Adrenal gland (tissue), 9 donors: ENCODE measurements at regions not wholly inside any gene's neighbourhood (a gene's known extent, or its start where the extent isn't known, plus 50 kb on each side); places are given as distances from the start of the nearest gene placed in this dataset.

Experiments used
- DNase-seq, 7 donors: peaks; one replicate each; pipeline ENCODE4 v3.0.0-alpha.2; 2019 to 2020
- H3K27ac ChIP-seq, 5 donors: fragments of 200-600 bp; sonication (generic) in 4 of 5; 1 replicate in 3 of 5; 2 replicates in 2 of 5; pipeline versions ENCODE4 v1.5.1 to v1.8.0; 2016 to 2020; ENCODE audit warnings: mild to moderate bottlenecking in 1 of 5
- H3K27me3 ChIP-seq: fragments of 200-600 bp; 2 replicates; pipeline ENCODE4 v1.8.0; 2021
- H3K36me3 ChIP-seq, 2 donors: fragments of 200-600 bp; replicated peaks in 1 of 2; 1 replicate in 1 of 2; 2 replicates in 1 of 2; pipeline versions ENCODE4 v1.5.1 to v1.8.0; 2018 to 2022
- H3K4me1 ChIP-seq, 2 donors: fragments of 200-600 bp; replicated peaks in 1 of 2; 1 replicate in 1 of 2; 2 replicates in 1 of 2; pipeline versions ENCODE4 v1.5.1 to v1.8.0; 2018 to 2021
- H3K4me3 ChIP-seq, 4 donors: fragments of 200-600 bp; sonication (generic) in 3 of 4; one replicate each; pipeline ENCODE4 v1.5.1; 2016 to 2018
- H3K9me3 ChIP-seq, 3 donors: fragments of 200-600 bp; sonication (generic) in 1 of 3; replicated peaks in 1 of 3; 1 replicate in 2 of 3; 2 replicates in 1 of 3; pipeline versions ENCODE4 v1.5.1 to v1.8.0; 2016 to 2021
- CTCF ChIP-seq, 6 experiments: fragments of 450-650 bp in 4 of 6; fragments of 200-600 bp in 2 of 6; sonication (generic) in 1 of 6; IDR thresholded peaks; 1 replicate in 5 of 6; 2 replicates in 1 of 6; pipeline versions ENCODE4 v1.5.1 to v1.8.0; 2016 to 2021; ENCODE audit warnings: antibody characterized with exemption in 6 of 6, mild to moderate bottlenecking in 2 of 6, moderate library complexity in 1 of 6
- POLR2A ChIP-seq, 2 donors: fragments of 450-650 bp; IDR thresholded peaks; one replicate each; pipeline ENCODE4 v1.6.1; 2017; ENCODE audit warnings: antibody characterized with exemption in 2 of 2, mild to moderate bottlenecking in 2 of 2, moderate library complexity in 1 of 2
- WGBS, 4 donors: extraction: QIAGEN DNeasy Blood & Tissue Kit in 2 of 4; methylation state at CpG; one replicate each; pipeline versions ENCODE4 v1.1.5 to v1.1.7; 2013 to 2017; 5-methylcytosine and 5-hydroxymethylcytosine counted together
- intact Hi-C, 2 donors: fragments of 100-400 bp; cut with DNase I; formaldehyde crosslinking; loops; one replicate each; pipeline versions ENCODE4 v1.14.1 to v1.15.0; 2022 to 2023
- donor health status: healthy with polysubstance abuse.
- donor health status: Bipolar disorder and iron deficiency.
- donor health status: DM: yes; HTN: yes; CAD: no.
- donor health status: DM: no; HTN: no; CAD: no.
- donor health status: DM: no; HTN: no; CAD: no.

GRCh38 chr20:46789339-46790028 is 80.0 kb downstream of the SLC2A10 start:
- Histone ChIP-seq H3K27ac (no peak overlapping the region), H3K4me3 (no peak overlapping the region), H3K27me3 (peaks cover 6% of the 10 kb centered on the region), H3K4me1 (no peaks in the 10 kb centered on the region), H3K36me3 (no peaks in the 10 kb centered on the region), H3K9me3 (no peaks in the 10 kb centered on the region)
- intact Hi-C loops: no loop called here
- no peak for TF ChIP-seq POLR2A (IDR thresholded peaks at IDR 0.05)
- no peak for TF ChIP-seq CTCF (IDR thresholded peaks at IDR 0.05)
- WGBS, 4 donors: 76 to 87% (median 82%) methylated on average over 13 of the region's 13 CpGs
- no peak for DNase-seq

GRCh38 chr20:46791722-46792416 is 82.4 kb downstream of the SLC2A10 start:
- no peaks in the 10 kb centered on the region for H3K9me3 ChIP-seq
- no peak overlapping the region for H3K4me3 ChIP-seq
- no peaks in the 10 kb centered on the region for H3K27me3 ChIP-seq
- 82 to 86% (median 85%) methylated on average over 9 to 10 of the region's 10 CpGs for WGBS, 4 donors
- H3K4me1 ChIP-seq: no peaks in the 10 kb centered on the region
- H3K36me3 ChIP-seq: no peaks in the 10 kb centered on the region
- intact Hi-C loops: no loop called here
- no peak for TF ChIP-seq POLR2A (IDR thresholded peaks at IDR 0.05)
- TF ChIP-seq CTCF (IDR thresholded peaks at IDR 0.05): no peak
- no peak for DNase-seq
- no peak overlapping the region for H3K27ac ChIP-seq

GRCh38 chr20:46797206-46797605 is 87.8 kb downstream of the SLC2A10 start:
- no peak overlapping the region for H3K4me3 ChIP-seq
- H3K36me3 ChIP-seq: no peaks in the 10 kb centered on the region
- H3K27me3 ChIP-seq: peaks cover 7% of the 10 kb centered on the region
- H3K4me1 ChIP-seq: no peaks in the 10 kb centered on the region
- H3K27ac ChIP-seq: no peak overlapping the region
- DNase-seq: no peak
- TF ChIP-seq POLR2A (IDR thresholded peaks at IDR 0.05) (no peak), CTCF (IDR thresholded peaks at IDR 0.05) (no peak)
- 75 to 91% (median 85%) methylated on average over 5 of the region's 5 CpGs for whole genome bisulfite sequencing, 4 donors
- intact Hi-C loops: no loop called here
- H3K9me3 ChIP-seq: no peaks in the 10 kb centered on the region

- intact Hi-C loops: no loop called here
- H3K9me3 ChIP-seq: no peaks in the 10 kb centered on the region
- H3K36me3 ChIP-seq: no peaks in the 10 kb centered on the region
- H3K27me3 ChIP-seq: peaks cover 7% of the 10 kb centered on the region
- TF ChIP-seq CTCF (IDR thresholded peaks at IDR 0.05) (no peak), POLR2A (IDR thresholded peaks at IDR 0.05) (no peak)
- H3K27ac ChIP-seq: no peak overlapping the region
- no peaks in the 10 kb centered on the region for H3K4me1 ChIP-seq
- DNase-seq: no peak
- 62 to 67% (median 65%) methylated on average over 6 of the region's 6 CpGs for WGBS, 4 donors
- no peak overlapping the region for H3K4me3 ChIP-seq
These were observed 89.0 kb downstream of the SLC2A10 start for GRCh38 chr20:46798430-46798829.
